Forelimb muscle (tissue), 1 donor: ENCODE measurements at regions not wholly inside any gene's neighbourhood (a gene's known extent, or its start where the extent isn't known, plus 50 kb on each side); places are given as distances from the start of the nearest gene placed in this dataset.
"Not testable (repeated sequence)": the region's sequence is repeated elsewhere in the genome, so short reads cannot be mapped to it uniquely, and the experiment has no call there.

Experiments used
- DNase-seq: peaks from one replicate; pipeline ENCODE4 v3.0.0-alpha.2; 2013; ENCODE audit warnings: low read depth

DNA sequence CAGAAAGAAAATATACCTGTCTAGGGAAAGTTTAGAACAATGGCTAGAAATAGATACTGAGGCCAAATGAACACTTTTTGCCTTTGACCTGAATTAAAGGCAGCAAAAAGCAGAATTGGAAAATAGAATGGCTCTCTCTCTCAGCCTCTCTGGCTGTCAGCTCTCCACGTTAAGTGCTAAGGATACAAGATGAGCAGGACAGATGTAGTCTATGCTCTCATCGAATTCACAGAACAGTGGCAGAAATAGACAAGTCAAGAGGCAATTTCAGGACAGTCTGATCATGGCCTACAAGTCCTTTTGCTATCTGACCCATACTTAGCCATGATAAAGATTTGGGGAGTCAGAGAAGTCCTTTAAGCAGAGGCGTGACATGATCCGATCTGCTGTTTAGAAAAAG lies 120.2 kb upstream of the CREB1 start:
- no peak for DNase-seq

DNA sequence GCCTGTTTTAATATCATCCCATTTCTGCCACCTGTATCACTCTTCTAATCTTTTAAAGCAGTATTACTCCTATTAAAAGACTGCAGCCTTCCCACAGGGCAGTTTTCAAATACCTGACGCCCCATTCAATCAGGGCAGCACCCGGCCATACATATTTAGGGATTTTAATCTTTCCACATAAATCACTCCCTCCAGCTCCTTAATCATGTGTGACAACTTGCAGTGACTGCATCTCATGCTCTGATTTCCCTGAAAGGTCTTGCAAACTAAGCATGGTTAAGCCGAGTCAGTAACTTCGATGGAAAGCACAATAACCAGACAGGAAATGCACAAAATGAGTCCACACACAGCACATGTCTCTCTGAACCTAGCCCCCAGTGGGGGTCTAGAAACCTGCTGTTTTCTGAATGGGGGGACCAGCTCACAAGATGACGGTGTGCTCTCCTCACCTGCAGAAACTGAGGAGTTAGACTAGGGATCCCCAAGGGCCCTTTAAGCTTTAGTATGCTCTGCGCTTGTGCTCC lies 116.9 kb upstream of the CREB1 start:
- DNase-seq = no peak

DNA sequence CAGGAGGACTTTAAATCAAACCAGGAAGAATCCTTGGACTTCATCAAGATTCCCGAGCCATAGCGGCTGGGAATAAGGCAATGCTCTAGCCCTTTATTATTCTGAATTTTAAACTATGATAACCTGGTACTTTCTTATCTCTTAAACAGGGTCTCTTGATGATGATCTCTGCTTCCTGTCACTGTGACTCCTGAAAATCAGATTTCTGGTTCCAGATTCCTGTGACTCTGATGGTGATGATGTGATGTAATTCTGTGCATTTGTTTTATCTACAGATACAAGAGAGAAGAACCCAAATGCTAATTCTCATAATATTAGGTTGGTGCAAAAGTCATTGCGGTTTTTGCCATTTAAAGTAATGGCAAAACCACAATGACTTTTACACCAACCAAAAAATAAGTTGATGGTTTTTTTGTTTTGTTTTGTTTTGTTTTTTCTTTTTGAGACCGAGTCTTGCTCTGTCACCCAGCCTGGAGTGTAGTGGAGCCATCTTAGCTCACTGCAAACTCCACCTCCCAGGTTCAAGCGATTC lies 116.3 kb upstream of the CREB1 start:
- no peak for DNase-seq

DNA sequence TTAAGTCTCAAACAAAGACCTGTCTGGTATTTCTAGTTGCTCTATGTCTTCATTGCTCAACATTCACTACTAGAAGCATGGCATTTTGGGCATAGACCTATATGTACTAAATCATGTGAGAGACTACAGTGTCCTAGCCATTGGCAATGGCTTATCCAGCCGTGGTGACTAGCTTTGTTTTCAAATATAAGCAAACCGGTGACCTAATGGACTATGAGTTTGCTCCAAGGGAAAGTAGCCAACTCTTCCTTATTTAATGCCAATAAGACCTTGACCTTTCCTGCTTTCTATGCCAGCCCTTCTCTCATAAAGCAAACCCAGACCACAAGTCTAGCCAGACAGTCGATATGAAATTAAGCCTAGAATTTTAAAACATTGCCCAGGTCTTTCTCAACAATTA lies 113.7 kb upstream of the CREB1 start:
- DNase-seq = no peak

DNA sequence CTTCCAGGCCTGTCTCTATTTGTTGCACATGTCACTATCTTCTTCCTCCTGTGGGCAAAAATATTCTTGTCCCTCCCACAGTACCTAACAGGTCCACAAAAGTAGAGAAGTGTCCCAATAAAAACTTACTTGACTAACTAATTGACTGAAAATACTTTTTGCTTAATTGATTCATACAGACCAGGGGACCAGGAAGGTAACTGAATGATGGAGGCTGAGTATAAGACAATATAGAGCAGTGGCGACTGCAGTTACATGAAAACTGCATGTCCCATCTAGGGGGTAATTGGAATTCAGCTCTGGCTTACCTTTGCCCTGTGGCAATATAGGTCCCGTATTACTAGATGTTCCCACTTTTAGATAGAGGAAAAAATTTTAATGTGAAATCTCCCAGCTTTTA lies 112.9 kb upstream of the CREB1 start:
- DNase-seq = no peak

DNA sequence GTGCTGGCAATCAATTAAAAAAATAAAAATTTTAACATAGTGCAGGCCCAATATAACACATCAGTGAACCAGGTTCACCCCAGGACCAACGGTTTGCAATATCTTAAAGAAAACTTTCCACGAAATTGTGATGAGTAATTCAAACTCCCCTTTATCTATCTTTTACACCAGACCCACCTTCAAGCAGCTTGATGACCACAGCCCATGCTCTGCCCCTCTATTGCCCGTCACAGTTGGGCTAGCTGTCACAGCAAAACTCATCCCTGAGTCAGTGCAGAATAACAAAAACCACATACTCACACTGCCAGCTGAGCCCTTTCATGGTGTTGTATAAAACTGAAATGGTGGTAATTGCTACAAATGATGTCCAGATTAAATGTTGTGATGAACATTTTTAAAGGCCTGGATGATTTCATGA lies 112.5 kb upstream of the CREB1 start:
- no peak for DNase-seq

DNA sequence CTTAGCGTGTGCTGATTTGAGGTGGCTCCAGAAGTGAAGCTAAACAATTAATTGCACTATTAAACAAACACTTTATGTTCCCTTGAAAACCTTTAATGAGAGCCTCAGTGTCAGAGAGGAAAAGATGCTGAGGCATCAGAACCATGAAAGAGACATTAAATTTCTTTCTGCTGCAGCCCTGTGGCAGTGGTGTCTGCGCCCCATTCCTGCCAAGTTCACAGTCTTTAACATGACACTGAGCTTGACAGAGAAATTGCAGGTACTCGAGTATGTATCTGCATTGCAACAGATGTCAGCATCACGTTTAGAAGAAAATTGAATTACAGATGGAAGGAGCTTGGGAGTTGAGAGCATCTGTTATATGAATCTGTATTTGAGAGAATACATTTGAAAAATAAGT lies 111.3 kb upstream of the CREB1 start:
- no peak for DNase-seq

DNA sequence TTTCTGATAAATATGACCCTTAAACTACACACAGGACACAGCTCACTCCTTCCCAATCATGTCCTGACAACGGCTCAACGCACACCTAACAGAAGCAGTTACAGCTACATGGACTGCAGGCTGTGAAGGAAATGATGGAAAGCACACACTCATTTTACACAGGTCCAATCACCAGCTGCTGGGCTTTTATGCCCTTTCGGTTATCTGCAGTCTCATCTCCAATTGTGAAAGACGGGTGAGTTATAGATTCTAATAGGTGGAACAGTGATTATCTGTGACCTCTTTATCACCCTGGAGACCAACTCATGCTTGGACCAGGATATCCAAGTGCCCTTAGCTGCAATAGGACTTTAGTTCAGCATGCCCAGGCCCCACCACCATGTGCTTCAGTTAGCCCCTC lies 110.4 kb upstream of the CREB1 start:
- no peak for DNase-seq

DNA sequence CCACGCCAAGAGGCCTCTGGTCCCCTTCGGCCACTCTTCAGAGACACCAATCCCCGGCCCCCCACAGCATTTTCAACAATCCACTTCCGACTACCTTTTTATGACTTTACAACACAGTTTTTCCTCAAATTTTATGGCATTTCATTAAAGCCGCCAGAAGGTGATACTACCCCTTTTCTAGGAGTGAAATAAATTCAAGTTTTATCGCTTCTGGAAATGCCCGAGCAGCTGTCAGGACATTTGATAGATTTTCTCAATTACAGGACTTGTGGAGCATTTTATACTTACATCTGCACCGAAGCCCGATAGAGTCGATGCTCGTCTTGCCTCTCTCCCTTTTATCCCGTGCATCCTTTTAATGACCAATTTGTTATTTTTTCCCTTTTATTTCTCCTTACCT lies 108.1 kb upstream of the CREB1 start:
- DNase-seq = no peak

DNA sequence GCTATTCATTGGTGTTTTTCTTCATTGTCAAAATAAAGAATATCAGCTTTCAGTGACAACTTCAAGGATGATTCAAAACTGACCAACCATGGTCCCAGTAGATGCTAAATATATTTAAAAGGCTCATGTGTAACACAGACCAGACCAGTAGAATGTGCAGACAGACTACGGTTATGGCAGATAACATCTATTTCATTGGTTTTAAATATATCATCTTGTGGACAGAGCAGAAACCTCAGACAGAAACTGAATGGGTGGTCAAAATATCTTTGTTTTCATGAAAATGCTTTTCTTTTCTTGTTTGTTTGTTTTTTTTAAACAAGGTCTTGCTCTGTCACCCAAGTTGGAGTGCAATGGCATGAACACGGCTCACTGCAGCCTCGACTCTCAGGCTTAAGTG lies 107.4 kb upstream of the CREB1 start:
- no peak for DNase-seq

DNA sequence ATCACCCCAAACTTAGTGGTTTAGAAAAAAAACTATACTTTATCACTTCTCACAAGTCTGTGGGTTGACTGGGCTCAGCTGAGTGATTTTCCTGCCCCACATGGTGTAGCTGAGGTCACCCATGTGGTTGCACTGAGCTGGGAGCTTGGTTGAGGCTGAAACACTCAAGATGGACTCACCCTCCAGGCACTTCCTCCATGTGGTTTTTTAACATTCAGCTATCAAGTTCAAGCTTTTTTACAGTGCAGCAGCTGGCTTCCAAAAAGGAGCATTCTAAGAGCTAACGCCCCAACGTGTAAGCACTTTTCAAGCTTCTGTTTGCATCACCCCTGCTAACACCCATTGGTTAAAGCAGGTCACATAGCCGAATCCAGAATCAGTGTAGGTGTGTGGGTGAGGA lies 105.9 kb upstream of the CREB1 start:
- no peak for DNase-seq

DNA sequence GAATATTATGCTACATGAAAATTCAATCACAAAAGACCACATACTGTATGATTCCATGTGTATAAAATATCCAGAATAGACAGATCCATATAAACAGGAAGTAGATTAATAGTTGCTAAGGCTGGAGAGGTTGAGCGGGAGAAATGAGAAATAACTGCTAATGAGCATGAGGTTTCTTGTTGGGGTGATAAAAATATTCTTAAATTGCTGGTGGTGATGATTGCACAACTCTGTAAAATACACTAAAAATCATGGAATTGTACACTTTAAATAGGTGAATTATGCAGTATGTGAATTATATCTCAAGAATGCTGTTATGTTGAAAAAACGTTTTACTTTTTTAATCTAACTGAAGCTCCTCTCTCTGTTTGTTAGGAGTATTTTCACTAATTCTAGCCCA lies 101.8 kb upstream of the CREB1 start:
- no peak for DNase-seq

DNA sequence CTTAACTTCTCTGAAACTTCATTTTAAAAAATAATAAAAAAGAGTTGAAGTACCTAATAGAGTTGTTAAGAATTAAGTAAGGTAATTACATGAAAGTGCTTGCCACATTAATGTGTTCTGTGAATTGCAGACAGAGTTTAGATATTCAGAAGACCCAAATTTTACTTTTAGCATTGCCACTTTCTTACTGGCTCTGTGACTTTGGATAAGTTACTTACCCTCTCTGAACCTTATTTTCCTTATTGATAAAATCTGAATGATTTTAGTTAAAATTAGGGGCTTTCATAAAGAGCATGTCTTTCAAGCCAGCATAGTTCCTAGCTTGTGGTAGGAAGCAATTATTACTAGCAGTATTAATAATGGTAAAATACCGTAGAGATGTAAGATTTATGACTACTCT lies 101.2 kb upstream of the CREB1 start:
- DNase-seq = no peak

DNA sequence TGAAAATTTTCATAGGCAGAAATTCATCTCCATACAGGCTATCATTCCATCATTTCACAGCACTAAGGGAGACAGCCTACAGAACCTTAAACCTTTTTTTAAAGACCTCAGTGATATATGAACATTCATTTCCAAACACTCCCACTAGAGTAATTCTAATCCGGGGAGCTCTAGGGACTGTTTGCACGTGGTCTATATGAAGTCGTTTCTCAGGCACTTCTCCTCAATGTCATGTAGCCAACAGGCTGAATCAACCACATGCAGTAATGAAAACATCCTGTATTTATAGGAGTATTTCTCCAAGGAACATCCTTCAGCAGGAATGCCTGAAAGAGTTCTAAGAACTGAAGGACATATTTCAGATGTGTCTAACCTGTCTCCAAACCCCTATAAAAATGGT lies 97.3 kb upstream of the CREB1 start:
- no peak for DNase-seq

DNA sequence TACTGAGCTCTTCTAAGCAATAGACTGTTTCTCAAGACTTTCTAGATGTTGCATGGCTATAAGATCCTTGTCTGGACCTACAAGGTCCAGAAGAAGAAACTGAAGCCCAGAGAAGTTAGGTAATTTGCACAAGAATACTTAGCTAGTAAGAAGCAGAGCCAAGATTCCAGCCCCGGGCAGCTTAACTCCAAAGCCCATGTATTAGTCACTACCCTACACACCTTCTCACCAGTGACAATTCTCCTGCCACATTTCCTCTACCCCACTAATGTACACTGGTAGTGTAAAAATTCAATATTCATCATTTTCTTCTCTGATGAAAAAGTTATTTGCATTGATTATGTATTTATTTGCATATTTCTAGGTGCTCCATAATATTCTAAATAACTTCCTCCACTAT lies 95.5 kb upstream of the CREB1 start:
- no peak for DNase-seq

DNA sequence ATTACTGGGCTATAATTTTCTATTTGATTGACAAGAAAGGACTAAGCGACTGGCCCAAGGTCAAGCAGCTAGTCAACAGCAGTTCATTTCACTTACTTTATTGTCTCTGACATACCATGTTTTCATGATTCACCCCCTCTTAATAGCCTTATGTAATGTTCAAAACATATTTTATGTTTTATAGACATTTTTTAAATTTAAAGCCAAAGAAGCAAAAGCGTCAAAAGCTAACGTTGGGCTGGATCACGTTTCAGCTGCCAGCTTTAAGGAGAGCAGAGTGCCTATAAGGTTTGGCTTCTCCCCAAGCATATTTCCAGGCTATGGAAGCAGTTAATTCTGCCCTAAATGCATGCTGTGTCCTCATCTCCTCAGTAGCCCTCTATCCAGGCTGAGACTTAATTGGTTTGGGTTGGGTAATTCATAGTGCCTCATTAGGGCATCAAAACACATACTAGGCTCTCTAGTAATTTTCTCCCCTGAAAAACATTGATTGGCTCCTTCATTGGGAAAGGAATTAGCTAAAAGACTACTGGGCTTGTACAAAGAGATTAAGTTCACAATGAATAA lies 94.8 kb upstream of the CREB1 start:
- no peak for DNase-seq

DNA sequence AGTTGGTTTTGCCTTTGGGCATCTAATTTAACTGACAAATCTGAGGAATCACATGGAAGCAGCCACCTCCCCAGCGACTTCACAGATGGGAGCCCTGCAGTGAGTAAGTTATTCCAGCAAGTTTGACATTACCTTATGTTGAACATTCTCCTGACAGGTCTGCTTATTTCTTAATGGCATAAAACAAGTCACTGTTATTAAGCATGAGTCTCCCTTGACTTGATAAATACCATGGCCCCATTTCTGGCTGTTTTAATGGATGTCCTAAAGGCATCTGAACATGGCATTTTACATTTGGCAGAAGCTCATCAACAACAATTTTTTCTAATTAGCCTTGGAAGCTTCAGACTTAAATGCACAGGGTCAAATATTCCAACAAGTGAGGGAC lies 92.6 kb upstream of the CREB1 start:
- no peak for DNase-seq

DNA sequence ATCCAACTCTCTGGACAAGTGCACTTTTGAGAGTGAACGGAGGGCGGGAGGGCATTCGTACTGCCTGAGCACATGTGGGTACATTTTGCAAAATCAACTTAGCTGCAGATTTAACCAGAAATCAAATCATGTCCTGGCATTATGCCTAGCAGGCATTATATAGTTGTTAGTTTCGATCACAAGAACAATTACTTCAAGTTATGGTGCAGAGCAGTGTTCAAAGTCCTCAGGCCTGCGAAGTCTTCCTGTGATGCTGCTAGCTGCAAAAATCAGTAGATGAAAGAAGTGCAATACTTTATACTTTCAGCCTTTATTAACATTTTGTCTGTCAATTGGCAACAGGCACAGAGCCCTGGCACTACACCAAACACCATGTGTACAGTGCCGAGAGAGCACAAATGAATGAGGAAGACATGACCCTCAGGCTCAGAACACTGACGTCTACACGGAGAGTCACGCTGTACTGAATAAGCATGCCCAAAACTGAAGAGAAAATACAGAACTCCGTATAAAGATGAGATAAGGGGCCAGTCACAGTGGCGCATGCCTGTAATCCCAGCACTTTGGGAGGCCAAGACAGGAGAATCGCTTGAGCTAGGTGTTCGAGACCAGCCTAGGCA lies 92.1 kb upstream of the CREB1 start:
- no peak for DNase-seq

DNA sequence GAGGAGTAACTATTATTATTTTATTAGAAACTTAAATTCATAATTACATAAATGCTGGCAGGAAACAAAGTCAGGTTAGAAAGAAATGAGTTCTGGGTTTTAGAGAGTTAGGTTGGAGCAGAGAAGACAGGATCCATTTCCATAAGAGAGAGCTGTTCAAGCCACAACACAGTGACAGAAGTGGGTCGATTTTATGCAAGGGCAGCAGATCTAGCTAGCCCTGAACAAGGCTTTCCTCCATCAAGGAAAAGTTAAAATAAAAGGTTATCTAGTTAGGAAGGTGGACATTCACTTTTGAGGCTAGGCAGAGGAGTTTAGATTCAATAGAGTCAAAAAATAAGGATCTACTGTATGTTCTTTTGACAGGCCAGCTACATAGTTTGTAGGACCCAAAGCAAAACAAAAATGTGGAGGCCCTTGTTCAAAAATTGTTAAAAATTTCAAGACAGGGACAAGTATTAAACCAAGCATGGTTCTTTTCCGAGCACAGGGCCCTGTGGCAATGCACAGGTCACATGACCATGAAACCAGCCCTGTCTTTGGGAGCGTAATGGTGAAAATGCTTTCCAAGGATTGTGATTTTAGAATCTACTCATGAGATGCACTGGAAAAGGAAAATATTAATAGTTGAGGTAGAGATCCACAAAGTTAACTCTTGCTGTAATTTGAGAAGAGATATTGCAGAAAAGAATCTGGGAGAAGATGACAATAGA lies 91.2 kb upstream of the CREB1 start:
- no peak for DNase-seq

DNA sequence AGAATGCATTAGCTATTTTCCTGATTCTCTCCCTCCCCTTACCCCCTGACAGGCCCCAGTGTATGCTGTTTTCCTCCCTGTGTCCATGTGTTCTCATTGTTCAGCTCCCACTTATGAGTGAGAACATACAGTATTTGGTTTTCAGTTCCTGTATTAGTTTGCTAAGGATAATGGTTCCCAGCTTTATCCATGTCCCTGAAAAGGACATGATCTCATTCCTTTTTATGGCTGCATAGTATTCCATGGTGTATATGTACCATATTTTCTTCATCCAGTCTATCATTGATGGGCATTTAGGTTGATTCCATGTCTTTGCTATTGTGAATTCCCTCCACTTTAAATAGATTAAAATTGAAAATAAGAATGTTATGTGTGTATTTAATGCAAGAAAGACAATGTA lies 89.9 kb upstream of the CREB1 start:
- DNase-seq = not testable (repeated sequence)

DNA sequence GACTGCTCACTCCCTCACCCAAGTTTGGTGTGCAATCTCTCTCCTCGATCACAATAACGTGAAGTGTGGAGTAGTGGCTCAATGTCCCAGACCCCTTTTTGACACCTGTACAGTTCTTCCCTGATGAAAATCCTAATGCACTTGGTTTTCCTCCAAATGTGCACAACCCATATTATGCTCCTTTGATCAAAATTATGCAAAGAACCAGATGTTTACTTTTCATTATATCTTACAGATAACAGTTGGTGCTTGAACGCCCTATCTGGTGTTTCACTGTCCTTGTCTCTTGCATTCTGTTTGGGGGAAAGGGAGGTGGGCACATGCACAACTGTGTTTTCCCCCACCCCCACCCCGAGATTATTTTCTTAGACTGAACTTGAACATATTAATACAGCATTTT lies 85.0 kb upstream of the CREB1 start:
- no peak for DNase-seq

DNA sequence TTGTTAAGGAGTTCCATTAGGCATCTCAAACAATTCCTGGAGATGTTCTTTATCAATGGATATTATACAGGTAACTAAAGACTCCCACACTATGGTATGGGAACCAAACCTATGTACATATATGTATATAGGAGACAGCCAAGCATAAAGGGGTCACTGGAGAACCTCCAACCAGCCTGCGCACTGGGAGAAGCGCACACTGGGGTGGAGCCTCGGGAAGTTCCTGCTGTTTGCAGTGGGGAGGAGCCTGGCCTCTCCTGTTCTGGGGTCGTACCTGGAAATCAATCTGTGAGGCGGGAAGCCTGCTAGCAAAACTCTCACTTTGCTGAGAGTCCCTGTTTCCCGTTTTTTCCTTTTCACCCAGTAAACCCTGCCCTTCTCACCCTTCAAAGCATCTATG lies 83.1 kb upstream of the CREB1 start:
- no peak for DNase-seq

DNA sequence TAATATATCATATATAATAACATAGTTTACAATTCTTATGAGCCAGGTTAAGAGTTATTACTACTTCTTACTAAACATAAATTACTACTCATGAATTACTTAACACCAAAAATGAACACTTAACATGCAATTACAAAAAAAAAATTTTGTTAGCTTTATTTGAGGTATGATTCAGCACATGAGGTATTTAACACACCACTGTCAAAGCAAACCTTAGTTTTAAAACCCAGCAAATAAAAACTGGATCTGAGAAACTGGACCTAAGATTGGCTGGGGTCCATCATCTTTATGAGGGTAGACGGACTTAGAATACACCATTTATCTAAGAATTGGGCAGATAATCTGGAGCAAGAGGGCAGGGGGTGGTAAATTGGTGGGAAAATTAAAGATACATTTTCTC lies 81.8 kb upstream of the CREB1 start:
- DNase-seq = no peak
